HAP-1 (cell line): ENCODE measurements at regions not wholly inside any gene's neighbourhood (a gene's known extent, or its start where the extent isn't known, plus 50 kb on each side); places are given as distances from the start of the nearest gene placed in this dataset.

Source experiments
- DNase-seq, 2 experiments: peaks; one replicate each; pipeline ENCODE4 v3.0.0-alpha.2; 2016 to 2020; ENCODE audit warnings: low spot score in 2 of 2
- H3K27me3 ChIP-seq: fragments of 250-450 bp; sonication (Bioruptor Pico); 2 replicates; pipeline ENCODE4 v1.5.1; 2020; ENCODE audit warnings: low read depth, mild to moderate bottlenecking, moderate library complexity
- H3K36me3 ChIP-seq: fragments of 250-450 bp; sonication (Bioruptor Pico); replicated peaks from 2 replicates; pipeline ENCODE4 v1.5.1; 2020; ENCODE audit warnings: mild to moderate bottlenecking
- H3K4me1 ChIP-seq: fragments of 250-450 bp; sonication (Bioruptor Pico); 2 replicates; pipeline ENCODE4 v1.5.1; 2020; ENCODE audit warnings: mild to moderate bottlenecking
- H3K4me3 ChIP-seq: fragments of 250-450 bp; sonication (Bioruptor Pico); 2 replicates; pipeline ENCODE4 v1.5.1; 2020; ENCODE audit warnings: mild to moderate bottlenecking, moderate library complexity
- H3K9me3 ChIP-seq: fragments of 250-450 bp; sonication (Bioruptor Pico); 2 replicates; pipeline ENCODE4 v1.5.1; 2020; ENCODE audit warnings: mild to moderate bottlenecking, moderate library complexity
- in situ Hi-C: fragments of 300-500 bp; cut with MboI; formaldehyde crosslinking; loops from 3 replicates; pipeline ENCODE4 v1.14.3; 2020; ENCODE audit warnings: low sequenced_read_pairs, inconsistent platforms, mixed read lengths

- no peaks in the 10 kb centered on the region; the same call in 1 of the 2 replicates for H3K27me3 ChIP-seq
- no peaks in the 10 kb centered on the region for H3K9me3 ChIP-seq
- in situ Hi-C loops = no loop called here
- H3K4me3 ChIP-seq = no peak overlapping the region
- no peak for DNase-seq
- H3K4me1 ChIP-seq = no peaks in the 10 kb centered on the region; the same call in 1 of the 2 replicates
- no peaks in the 10 kb centered on the region for H3K36me3 ChIP-seq
These were observed 50.0 kb upstream of the TMEM178A start for GRCh38 chr2:39615675-39616074.
